Fibroblast of skin of right biceps (primary cell): ENCODE measurements at regions not wholly inside any gene's neighbourhood (a gene's known extent, or its start where the extent isn't known, plus 50 kb on each side); places are given as distances from the start of the nearest gene placed in this dataset.
"Not testable (repeated sequence)": the region's sequence is repeated elsewhere in the genome, so short reads cannot be mapped to it uniquely, and the experiment has no call there.

Source experiments
- DNase-seq: peaks from one replicate; pipeline ENCODE4 v3.0.0-alpha.2; 2013

- not testable (repeated sequence) for DNase-seq
Observed at GRCh38 chr17:30578015-30578717, 101.0 kb downstream of the GOSR1 start.
